ENCODE measurements at regions not wholly inside any gene's neighbourhood (a gene's known extent, or its start where the extent isn't known, plus 50 kb on each side); places are given as distances from the start of the nearest gene placed in this dataset.
"Not testable (repeated sequence)": the region's sequence is repeated elsewhere in the genome, so short reads cannot be mapped to it uniquely, and the experiment has no call there.

DNA sequence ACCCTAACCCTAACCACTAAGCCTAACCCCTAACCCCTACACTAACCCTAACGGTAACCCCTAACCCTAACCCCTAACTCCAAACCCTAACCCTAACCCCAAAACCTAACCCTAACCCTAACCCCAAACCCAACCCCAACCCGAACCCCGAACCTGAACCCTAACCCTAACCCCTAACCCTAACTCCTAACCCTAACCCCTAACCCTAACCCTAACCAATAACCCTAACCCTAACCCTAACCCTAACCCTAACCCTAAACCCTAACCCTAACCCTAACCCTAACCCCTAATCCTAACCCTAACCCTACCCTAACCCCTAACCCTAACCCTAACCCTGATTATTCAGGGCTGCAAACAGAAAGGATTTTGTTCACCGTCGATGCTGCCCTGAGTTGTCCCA lies 144.6 kb upstream of the DUSP22 start:
- peak in 1 of 3 donors; percentile 11 for DNase-seq

- not testable (repeated sequence) for DNase-seq
These were observed 144.0 kb upstream of the DUSP22 start for GRCh38 chr6:148051-148984.

GRCh38 chr6:150147-150546 lies 142.1 kb upstream of the DUSP22 start:
- DNase-seq = not testable (repeated sequence)

DNA sequence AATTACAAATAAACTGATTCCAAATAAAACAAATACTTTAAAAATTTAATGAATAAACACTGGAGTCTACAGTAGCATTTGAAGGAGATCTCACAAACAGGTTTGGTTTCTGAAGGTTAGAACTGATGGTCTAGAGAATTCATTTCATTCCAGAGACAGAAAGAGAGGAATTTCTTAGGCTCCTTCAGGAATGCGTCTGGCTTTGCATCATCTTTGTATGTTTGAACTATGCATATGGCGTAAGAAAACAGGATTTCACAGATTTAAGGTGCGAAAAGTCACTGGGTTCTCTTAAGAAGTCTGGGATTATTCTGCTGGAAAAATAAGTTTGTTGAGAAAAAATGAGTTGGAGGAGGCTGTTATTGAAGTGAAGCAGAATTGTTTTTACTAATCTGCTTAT lies 139.9 kb upstream of the DUSP22 start:
- not testable (repeated sequence) for DNase-seq

DNA sequence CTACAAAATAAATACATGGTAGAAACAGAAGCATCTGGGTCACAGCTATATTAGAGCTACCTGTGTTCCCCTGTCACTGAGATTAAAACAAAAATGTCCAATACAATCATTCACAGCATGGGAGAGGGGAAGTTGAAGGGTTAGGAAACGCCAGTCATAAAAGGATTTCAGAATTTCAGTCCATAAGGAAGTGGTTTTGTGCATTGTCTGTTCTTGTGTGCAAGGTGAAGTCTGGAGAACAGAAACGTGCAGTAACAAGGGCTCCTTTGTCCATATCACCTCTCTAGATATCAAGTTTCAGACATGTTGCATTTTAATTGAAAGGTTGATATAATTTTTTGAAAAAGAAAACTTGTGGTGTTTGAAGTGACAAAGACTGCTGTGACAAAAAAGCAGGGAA lies 139.3 kb upstream of the DUSP22 start:
- DNase-seq = not testable (repeated sequence)

DNA sequence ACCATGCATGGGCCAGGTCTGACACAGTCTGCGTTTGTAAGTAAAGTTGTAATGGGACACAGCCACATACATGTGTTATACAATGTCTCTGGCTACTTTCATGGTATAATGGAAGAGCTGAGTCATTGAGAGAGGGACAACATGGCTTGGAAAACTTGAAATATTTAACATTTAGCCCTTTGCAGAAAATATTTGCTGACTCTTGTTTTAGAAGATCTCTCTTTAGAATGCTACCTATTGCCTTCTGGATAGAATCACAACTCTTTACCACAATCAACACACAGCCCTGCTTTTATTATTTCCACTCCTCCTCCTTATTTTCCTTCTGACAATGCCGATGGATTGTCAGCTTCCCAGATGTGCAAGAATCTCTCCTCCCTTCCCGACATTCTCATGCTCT lies 138.4 kb upstream of the DUSP22 start:
- DNase-seq = not testable (repeated sequence)

DNA sequence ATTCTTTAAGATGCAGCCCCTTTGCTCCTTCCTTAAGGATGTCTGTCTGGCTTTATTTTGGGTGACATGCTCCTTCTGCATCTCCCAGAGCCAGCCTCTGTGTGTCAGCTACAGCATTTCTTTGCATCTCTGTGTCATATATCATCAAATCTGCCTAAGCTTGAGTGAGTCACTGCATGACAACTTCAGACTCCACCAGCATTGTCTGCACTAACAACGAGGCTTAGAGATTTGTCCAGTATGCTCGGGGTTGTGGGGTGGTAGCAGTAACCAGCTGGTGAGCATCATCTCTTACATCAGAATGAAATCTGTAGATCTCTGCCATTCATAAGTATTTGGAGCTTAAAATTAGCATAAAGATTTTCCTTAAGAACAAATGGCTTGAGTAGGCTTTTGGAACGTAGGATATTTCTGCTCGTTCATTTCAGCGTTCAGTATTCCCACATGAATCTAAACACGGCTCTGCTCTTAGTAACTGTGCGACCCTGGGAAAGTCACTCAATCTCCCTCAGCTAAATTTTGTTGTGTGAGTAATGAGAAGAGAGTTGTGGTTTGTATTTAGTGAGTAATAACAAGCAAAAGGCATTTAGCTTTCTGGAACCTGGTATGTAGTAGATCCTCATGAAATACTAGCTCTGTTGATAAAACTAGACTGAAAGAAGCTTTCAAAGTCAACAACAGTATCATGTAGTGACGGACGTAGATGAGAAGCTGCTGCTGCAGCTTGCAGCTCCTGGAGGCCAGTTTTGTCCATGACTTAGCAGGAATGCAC lies 137.8 kb upstream of the DUSP22 start:
- not testable (repeated sequence) for DNase-seq

DNA sequence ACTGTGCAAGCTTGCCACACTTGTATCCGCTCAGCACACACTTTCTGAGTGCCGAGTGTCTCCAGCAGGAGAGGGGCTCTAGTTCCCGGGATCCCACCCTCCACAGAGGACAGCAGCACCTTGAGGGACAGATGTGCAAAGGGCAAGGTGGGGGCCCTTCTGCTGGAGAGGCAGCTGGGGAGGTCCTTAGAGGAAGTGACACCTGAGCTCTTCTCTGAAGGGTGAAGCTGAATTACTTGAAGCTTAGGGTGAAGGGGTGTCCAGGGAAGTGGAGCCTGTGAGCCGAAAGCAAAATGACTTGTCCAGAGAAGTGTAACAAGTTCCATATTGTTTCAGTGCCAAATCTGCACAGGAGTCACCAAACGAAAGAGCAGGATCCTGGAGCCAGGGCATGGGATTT lies 136.3 kb upstream of the DUSP22 start:
- DNase-seq = no peak

DNA sequence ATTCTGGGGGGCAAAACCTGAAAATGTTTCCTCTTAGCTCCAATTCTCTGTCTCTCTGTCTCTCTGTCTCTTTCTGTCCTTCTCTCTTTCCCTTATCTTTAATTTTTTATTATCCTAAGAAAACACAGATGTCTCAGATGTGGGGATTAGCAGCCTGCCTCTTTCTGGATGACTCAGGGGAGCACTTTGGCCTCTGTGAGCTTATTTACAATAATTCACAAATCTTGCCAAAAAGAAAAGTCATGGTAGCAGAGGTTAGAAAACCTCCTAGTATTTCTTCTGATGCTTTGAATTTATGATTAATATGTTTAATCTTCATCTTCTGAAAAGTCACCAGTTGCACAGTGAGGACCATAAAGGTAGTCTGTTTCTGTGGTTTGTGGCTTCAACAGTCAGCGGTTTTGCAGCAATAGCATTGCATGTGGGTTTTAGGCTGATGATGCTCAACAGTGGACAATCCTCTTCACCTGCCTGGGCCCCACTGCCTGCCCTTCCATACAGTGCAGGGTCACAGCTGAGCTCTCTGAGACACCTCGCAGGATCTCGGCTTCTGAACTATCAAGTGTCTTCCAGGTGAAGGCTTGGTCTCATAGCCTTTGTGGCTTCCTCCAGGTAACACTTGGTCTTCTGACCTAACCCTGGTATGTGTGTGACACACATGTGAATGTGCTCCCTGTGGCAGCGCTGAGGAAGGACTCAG lies 135.7 kb upstream of the DUSP22 start:
- DNase-seq = not testable (repeated sequence)

DNA sequence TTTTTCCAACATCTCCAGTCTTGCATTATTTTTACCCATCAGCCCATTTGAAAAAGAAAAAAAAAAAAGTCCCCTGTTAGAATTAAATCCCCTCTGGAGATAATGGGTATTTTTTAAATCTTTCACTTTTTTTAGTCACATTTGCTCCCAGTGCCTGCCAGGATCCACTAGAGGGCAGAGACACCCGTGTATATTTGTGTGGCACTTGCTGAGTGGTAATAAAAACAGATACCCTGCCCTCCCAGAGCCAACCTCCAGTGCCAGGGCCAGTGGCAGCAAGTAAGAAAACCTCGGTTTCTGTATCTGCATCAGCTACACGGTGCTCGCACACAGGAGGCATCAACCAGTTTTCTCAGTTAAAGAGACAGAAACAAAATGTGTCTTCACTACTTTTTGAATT lies 135.1 kb upstream of the DUSP22 start:
- not testable (repeated sequence) for DNase-seq

GRCh38 chr6:161657-162056 lies 130.6 kb upstream of the DUSP22 start:
- DNase-seq = not testable (repeated sequence)

GRCh38 chr6:164720-165119 lies 127.6 kb upstream of the DUSP22 start:
- no peak for DNase-seq

- no peak for DNase-seq
These were observed 127.0 kb upstream of the DUSP22 start for GRCh38 chr6:165263-165662.

DNA sequence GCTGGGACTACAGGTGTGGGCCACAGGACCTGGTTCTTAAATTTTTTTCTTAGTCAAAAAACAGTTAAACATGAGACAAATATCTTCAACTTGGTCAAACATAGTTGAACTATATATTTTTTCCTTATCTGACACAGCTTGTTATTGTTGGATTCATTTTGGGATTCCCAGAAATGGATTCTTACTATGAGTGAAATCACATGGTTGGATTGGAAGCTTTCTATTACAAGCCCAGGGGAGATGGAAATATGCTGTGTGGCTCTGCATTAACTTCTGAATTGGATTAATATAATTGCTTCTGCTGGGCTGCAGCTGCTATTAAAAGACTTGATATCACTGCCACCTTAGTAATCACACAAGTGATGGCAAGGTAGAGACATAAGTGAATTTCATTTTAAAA lies 126.4 kb upstream of the DUSP22 start:
- peak in 2 of 3 donors; percentile 14 to 39 for DNase-seq

- peak in 2 of 3 donors; percentile 38 to 53 for DNase-seq
These were observed 123.3 kb upstream of the DUSP22 start for GRCh38 chr6:168865-169455.

DNA sequence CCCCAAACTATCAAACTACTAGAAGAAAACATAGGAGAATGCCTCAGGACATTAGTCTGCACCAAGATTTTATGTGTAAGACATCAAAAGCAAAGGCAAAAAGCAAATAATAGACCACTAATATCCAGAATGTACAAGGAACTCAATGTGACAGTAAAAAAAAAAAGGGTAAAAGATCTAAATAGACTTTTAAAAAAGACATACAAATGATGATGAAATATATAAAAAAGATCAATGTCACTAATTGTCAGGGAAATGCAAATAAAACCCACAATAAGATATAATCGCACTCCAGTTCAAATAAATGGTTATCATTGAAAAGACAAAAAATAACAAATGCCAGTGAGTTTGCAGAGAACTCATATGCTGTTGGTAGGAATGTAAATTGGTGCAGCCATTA lies 118.3 kb upstream of the DUSP22 start:
- no peak for DNase-seq

- DNase-seq = no peak
These were observed 116.6 kb upstream of the DUSP22 start for GRCh38 chr6:175680-176079.

DNA sequence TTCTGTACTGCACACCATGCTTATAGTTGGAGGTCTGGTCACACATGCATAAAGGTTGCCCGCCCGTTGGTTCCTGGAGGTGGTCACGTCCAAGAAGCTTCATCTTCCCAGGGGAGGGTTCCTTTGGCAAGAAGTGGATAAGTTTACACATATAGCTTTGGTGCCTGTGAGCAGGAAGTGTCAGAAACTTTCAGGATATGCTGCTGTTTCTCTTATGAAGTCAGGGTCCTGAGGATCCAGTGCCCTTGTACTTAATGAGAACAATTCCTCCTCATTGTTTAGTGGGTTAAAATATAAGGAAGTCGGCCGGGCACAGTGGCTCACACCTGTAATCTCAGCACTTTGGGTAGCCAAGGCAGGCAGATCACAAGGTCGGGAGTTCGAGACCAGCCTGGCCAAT lies 115.5 kb upstream of the DUSP22 start:
- no peak for DNase-seq

DNA sequence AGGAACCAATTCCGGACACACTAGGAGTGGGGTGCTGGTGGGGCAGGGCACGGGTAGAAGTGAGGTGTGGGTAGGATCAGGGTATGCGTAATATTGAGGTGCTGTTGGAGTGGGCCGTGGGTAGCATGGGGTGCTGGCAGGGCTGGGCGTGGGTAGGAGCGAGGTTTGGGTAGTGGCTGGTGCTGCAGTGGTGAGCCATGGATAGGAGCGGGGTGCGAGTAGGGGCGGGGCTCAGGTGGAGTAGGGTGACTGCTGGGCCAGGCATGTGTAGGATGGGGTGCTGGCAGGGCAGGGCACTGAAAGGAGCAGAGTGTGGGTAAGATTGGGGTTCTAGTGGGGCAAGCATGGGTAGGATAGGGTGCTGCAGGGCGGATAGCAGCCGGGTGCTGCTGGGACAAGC lies 114.2 kb upstream of the DUSP22 start:
- DNase-seq = no peak

- not testable (repeated sequence) for DNase-seq
These were observed 113.4 kb upstream of the DUSP22 start for GRCh38 chr6:178929-179328.

DNA sequence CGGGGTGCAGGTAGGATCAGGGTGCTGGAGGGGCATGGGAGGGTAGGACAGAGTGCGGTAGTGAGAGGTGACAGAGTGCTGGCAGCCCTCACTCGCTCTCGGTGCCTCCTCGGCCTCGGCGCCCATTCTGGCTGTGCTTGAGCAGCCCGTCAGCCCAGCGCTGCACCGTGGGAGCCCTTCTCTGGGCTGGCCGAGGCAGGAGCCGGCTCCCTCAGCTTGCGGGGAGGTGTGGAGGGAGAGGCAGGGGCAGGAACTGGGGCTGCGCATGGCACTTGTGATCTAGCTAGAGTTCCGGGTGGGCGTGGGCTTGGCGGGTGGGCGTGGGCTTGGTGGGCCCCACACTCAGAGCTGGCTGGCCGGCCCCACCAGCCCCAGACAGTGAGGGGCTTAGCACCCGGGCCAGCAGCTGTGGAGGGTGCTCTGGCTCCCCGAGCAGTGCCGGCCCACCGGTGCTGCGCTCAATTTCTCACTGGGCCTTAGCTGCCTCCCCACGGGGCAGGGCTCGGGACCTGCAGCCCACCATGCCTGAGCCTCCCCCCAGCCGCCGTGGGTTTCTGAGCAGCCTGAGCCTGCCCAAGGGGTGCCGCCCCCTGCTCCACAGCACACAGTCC lies 112.8 kb upstream of the DUSP22 start:
- DNase-seq = no peak
